ENCODE measurements at regions not wholly inside any gene's neighbourhood (a gene's known extent, or its start where the extent isn't known, plus 50 kb on each side); places are given as distances from the start of the nearest gene placed in this dataset.

- no peak for TF ChIP-seq POLR2AphosphoS5 (IDR thresholded peaks at IDR 0.05; ENCODE audit: low read depth, low read length)
- no peak for TF ChIP-seq FOXP2 (optimal IDR thresholded peaks at IDR 0.05; ENCODE audit: borderline replicate concordance, extremely low read depth, extremely low read length, insufficient read depth)
- no peak for TF ChIP-seq SIN3A (IDR thresholded peaks at IDR 0.05; ENCODE audit: borderline replicate concordance, insufficient read depth, low read length)
- no peak for TF ChIP-seq REST (IDR thresholded peaks at IDR 0.05; ENCODE audit: insufficient read depth in 1 of 2, low read depth in 2 of 2, low read length in 2 of 2)
- TF ChIP-seq TAF1 (IDR thresholded peaks at IDR 0.05; ENCODE audit: borderline replicate concordance, insufficient read depth, low read length), result no peak
Observed at GRCh38 chr2:19714926-19715325, 186.9 kb downstream of the TTC32 start.

- TF ChIP-seq POLR2AphosphoS5 (IDR thresholded peaks at IDR 0.05; ENCODE audit: low read depth, low read length) (no peak), REST (IDR thresholded peaks at IDR 0.05; ENCODE audit: insufficient read depth in 1 of 2, low read depth in 2 of 2, low read length in 2 of 2) (no peak), TAF1 (IDR thresholded peaks at IDR 0.05; ENCODE audit: borderline replicate concordance, insufficient read depth, low read length) (no peak), SIN3A (IDR thresholded peaks at IDR 0.05; ENCODE audit: borderline replicate concordance, insufficient read depth, low read length) (no peak), FOXP2 (optimal IDR thresholded peaks at IDR 0.05; ENCODE audit: borderline replicate concordance, extremely low read depth, extremely low read length, insufficient read depth) (no peak)
Observed at GRCh38 chr2:19712850-19713249, 188.9 kb downstream of the TTC32 start.

- TF ChIP-seq REST (IDR thresholded peaks at IDR 0.05; ENCODE audit: insufficient read depth in 1 of 2, low read depth in 2 of 2, low read length in 2 of 2) (no peak), FOXP2 (optimal IDR thresholded peaks at IDR 0.05; ENCODE audit: borderline replicate concordance, extremely low read depth, extremely low read length, insufficient read depth) (no peak), SIN3A (IDR thresholded peaks at IDR 0.05; ENCODE audit: borderline replicate concordance, insufficient read depth, low read length) (no peak)
Observed at GRCh38 chr2:19711470-19712372, 190.1 kb downstream of the TTC32 start.

- no peak for TF ChIP-seq REST (IDR thresholded peaks at IDR 0.05; ENCODE audit: insufficient read depth in 1 of 2, low read depth in 2 of 2, low read length in 2 of 2)
- TF ChIP-seq TAF1 (IDR thresholded peaks at IDR 0.05; ENCODE audit: borderline replicate concordance, insufficient read depth, low read length), result no peak
- no peak for TF ChIP-seq SIN3A (IDR thresholded peaks at IDR 0.05; ENCODE audit: borderline replicate concordance, insufficient read depth, low read length)
- TF ChIP-seq FOXP2 (optimal IDR thresholded peaks at IDR 0.05; ENCODE audit: borderline replicate concordance, extremely low read depth, extremely low read length, insufficient read depth), result no peak
- no peak for TF ChIP-seq POLR2AphosphoS5 (IDR thresholded peaks at IDR 0.05; ENCODE audit: low read depth, low read length)
Observed at GRCh38 chr2:19710230-19710629, 191.6 kb downstream of the TTC32 start.

Data from PFSK-1 (cell line).